HepG2 (cell line): ENCODE measurements at regions not wholly inside any gene's neighbourhood (a gene's known extent, or its start where the extent isn't known, plus 50 kb on each side); places are given as distances from the start of the nearest gene placed in this dataset.

Experiments
- AGO1 ChIP-seq: fragments of 200-400 bp; formaldehyde crosslinking; IDR thresholded peaks from 2 replicates; pipeline ENCODE4 v1.6.1; 2017; ENCODE audit warnings: mild to moderate bottlenecking, low read depth, low read length, moderate library complexity; ENCODE audit not compliant: poor library complexity, severe bottlenecking
- CREB1 ChIP-seq, 2 experiments: fragments of 450-650 bp in 1 of 2; IDR thresholded peaks; 2 replicates each; pipeline ENCODE4 v1.6.1; 2016 to 2017; ENCODE audit warnings: control low read depth in 1 of 2, mild to moderate bottlenecking in 1 of 2, missing compliant biosample characterization in 1 of 2, missing genetic modification characterization in 1 of 2
- HIC2 ChIP-seq: sonication (generic); formaldehyde crosslinking; IDR thresholded peaks from 2 replicates; pipeline ENCODE4 v1.9.0; 2022; ENCODE audit warnings: low read depth, missing genetic modification reagents
- PAXIP1 ChIP-seq: sonication (generic); formaldehyde crosslinking; conservative IDR thresholded peaks from 2 replicates; pipeline ENCODE4 v1.4.0; 2020; ENCODE audit warnings: mild to moderate bottlenecking, missing genetic modification reagents, moderate library complexity
- REXO4 ChIP-seq: sonication (generic); formaldehyde crosslinking; IDR thresholded peaks from 2 replicates; pipeline ENCODE4 v1.8.0; 2022; ENCODE audit warnings: missing genetic modification reagents, mild to moderate bottlenecking, borderline replicate concordance
- SPEN ChIP-seq: sonication (generic); formaldehyde crosslinking; IDR thresholded peaks from 2 replicates; pipeline ENCODE4 v1.5.1; 2020; ENCODE audit warnings: low read depth, mild to moderate bottlenecking, missing genetic modification reagents
- ZFYVE20 ChIP-seq: sonication (generic); formaldehyde crosslinking; IDR thresholded peaks from 2 replicates; pipeline ENCODE4 v1.8.0; 2023; ENCODE audit warnings: low read depth, mild to moderate bottlenecking, moderate library complexity, missing genetic modification reagents, borderline replicate concordance
- ZGPAT ChIP-seq: IDR thresholded peaks from 2 replicates; pipeline ENCODE4 v1.6.1; 2016; ENCODE audit warnings: mild to moderate bottlenecking
- ZNF138 ChIP-seq: sonication (generic); formaldehyde crosslinking; IDR thresholded peaks from 2 replicates; pipeline ENCODE4 v1.5.0; 2020; ENCODE audit warnings: mild to moderate bottlenecking, low read depth, missing genetic modification reagents
- ZNF33A ChIP-seq: sonication (generic); formaldehyde crosslinking; IDR thresholded peaks from 2 replicates; pipeline ENCODE4 v1.5.1; 2020; ENCODE audit warnings: missing genetic modification reagents, mild to moderate bottlenecking, moderate library complexity, borderline replicate concordance
- ZNF34 ChIP-seq: sonication (generic); formaldehyde crosslinking; IDR thresholded peaks from 2 replicates; pipeline ENCODE4 v1.4.0; 2020; ENCODE audit warnings: mild to moderate bottlenecking, missing genetic modification reagents, borderline replicate concordance
- ZNF383 ChIP-seq: sonication (generic); formaldehyde crosslinking; IDR thresholded peaks from 2 replicates; pipeline ENCODE4 v1.4.0; 2020; ENCODE audit warnings: missing genetic modification reagents, mild to moderate bottlenecking, borderline replicate concordance
- ZNF468 ChIP-seq: sonication (generic); formaldehyde crosslinking; IDR thresholded peaks from 2 replicates; pipeline ENCODE4 v1.8.0; 2022; ENCODE audit warnings: mild to moderate bottlenecking, moderate library complexity, missing genetic modification reagents
- ZNF556 ChIP-seq: sonication (generic); formaldehyde crosslinking; IDR thresholded peaks from 2 replicates; pipeline ENCODE4 v1.4.0; 2020; ENCODE audit warnings: mild to moderate bottlenecking, missing genetic modification reagents, borderline replicate concordance
- ZNF737 ChIP-seq: sonication (generic); formaldehyde crosslinking; IDR thresholded peaks from 2 replicates; pipeline ENCODE4 v1.5.0; 2020; ENCODE audit warnings: missing genetic modification reagents, mild to moderate bottlenecking, borderline replicate concordance
- ZNF800 ChIP-seq: sonication (generic); formaldehyde crosslinking; IDR thresholded peaks from 2 replicates; pipeline ENCODE4 v1.4.0; 2020; ENCODE audit warnings: missing genetic modification reagents

- TF ChIP-seq ZFYVE20 (CRISPR knock-in tag), result no peak
- no peak for TF ChIP-seq ZNF34
- peak; percentile 64 for TF ChIP-seq ZNF737 (CRISPR knock-in tag)
- TF ChIP-seq CREB1 (IDR thresholded peaks at IDR 0.05), result no peak
- no peak for TF ChIP-seq CREB1 (CRISPR knock-in tag; IDR thresholded peaks at IDR 0.05)
- no peak for TF ChIP-seq PAXIP1
- 0 out of 2 replicates have a peak, but pooled peaks have one; percentile 49 for TF ChIP-seq ZNF468
- no peak for TF ChIP-seq HIC2 (CRISPR knock-in tag)
- TF ChIP-seq SPEN (CRISPR knock-in tag), result no peak; the same call in 1 of the 2 replicates
- TF ChIP-seq ZNF33A (CRISPR knock-in tag), result no peak
- TF ChIP-seq ZNF800 (CRISPR knock-in tag), result no peak
- no peak for TF ChIP-seq ZNF383
- no peak for TF ChIP-seq AGO1
- TF ChIP-seq ZGPAT, result no peak
- TF ChIP-seq REXO4 (CRISPR knock-in tag), result 0 out of 2 replicates have a peak, but pooled peaks have one; percentile 71
- TF ChIP-seq ZNF556 (CRISPR knock-in tag), result no peak
- TF ChIP-seq ZNF138, result no peak
Measured at GRCh38 chr20:50293284-50294139, 102.9 kb downstream of the CEBPB start (continued).
